HG02852 (cell line): ENCODE measurements at regions not wholly inside any gene's neighbourhood (a gene's known extent, or its start where the extent isn't known, plus 50 kb on each side); places are given as distances from the start of the nearest gene placed in this dataset.

Experiments used
- ATAC-seq: cut with Tn5 transposase; IDR thresholded peaks from one replicate; pipeline ENCODE4 v1.9.1; 2021; ENCODE audit warnings: mild to moderate bottlenecking, moderate library complexity; ENCODE audit not compliant: unreplicated experiment

DNA sequence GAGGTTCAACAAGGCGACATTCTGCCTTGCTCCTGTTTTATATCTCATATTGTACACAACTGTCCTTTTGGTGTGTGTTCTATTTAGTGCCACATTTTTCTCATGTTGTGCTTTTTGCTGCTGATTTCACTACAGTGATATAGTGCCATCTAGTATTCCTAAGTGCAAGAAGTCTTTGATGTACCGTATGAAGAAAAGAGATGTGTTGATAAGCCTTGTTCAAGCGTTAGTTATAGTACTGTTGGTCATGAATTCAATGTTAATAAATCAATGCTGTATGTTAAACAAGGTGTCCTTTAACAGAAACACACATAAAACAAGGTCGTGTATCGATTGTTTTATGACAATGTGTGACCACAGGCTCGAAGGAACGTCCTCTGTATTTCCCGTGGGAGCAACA lies 939.4 kb downstream of the GATA3 start:
- ATAC-seq = no peak

DNA sequence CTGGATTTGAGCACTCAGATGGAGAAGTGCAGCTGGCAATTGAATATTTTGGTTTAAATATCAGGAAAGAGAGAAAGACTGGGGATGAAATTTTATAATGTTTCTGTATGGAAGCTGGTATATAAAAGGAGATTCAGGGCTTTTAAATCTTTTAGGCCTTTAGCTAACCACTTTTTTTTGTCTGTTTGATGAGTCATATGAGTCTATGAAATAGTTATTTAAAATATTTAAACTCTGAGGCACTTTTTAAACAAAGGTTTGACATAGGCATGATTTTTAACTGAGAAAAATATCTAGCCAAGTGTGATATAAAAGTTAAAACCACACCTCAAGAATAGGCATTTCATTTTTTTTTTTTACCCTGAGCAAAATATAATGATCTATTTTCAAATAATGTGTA lies 944.3 kb downstream of the GATA3 start:
- ATAC-seq = no peak

- ATAC-seq = no peak
Observed at GRCh38 chr10:9003122-9003521, 948.6 kb downstream of the GATA3 start.

- no peak for ATAC-seq
Observed at GRCh38 chr10:9004736-9005135, 950.2 kb downstream of the GATA3 start.

DNA sequence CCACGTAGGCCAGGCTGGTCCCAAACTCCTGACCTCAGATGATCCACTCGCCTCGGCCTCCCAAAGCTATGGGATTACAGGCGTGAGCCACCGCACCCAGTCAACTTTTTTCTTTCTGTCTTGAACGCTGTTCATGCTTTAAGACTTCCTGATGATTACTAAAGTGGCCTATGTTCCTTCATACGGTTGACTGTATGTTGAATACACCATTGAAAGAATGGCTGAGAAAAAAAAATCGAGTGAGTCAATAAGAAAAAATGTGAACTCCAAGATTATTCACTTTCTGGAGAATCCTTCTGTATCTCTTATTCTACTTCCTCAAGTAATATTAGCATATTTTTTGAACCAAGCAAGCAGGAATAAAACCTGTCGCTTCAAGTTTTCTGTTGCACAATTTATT lies 955.0 kb downstream of the GATA3 start:
- no peak for ATAC-seq

GRCh38 chr10:9010093-9010492 lies 955.6 kb downstream of the GATA3 start:
- no peak for ATAC-seq

GRCh38 chr10:9010931-9011670 lies 956.6 kb downstream of the GATA3 start:
- ATAC-seq = no peak

DNA sequence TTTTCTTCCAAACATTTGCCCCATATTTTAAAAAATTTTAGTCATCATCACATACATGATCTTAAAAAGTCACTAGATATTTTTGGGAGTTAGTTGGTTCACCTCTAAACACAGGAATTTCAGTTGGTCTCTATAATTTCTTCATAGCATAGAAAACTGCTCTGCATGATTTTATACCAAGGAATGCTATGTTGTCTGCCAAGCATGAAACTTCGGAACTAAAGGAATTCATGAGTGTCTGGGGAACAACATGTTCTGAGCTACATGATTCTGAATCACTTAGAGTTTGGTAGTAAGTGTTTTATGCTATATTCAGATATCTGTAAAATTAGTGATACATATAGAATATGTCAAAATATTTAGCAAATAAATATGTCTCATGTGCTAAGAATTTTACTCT lies 957.8 kb downstream of the GATA3 start:
- no peak for ATAC-seq

- ATAC-seq = no peak
Observed at GRCh38 chr10:9015005-9015404, 960.5 kb downstream of the GATA3 start.

- no peak for ATAC-seq
Observed at GRCh38 chr10:9015447-9015846, 961.0 kb downstream of the GATA3 start.

DNA sequence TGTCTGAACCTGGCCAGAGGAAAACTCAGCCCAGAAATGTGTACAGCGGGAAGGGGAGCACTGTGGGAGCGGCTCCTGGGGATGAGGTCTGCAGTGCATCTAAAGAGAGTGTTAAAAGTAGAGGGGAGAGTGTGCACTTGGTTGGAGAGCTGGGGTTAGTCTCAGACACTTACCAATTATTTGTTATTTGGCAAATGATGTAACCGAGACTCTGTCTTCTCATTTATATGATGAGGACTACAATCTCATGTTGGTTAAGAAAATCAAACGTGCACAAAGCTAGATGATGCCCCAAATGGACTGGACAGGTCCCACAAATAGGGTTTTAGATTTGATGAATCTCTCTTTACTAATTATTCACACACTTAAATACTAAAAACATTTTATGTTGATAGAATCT lies 962.4 kb downstream of the GATA3 start:
- ATAC-seq = no peak

- no peak for ATAC-seq
Observed at GRCh38 chr10:9018195-9019173, 964.0 kb downstream of the GATA3 start.

GRCh38 chr10:9023206-9023605 lies 968.7 kb downstream of the GATA3 start:
- no peak for ATAC-seq

- ATAC-seq = no peak
Observed at GRCh38 chr10:9024210-9024609, 969.7 kb downstream of the GATA3 start.

GRCh38 chr10:9028231-9028630 lies 973.7 kb downstream of the GATA3 start:
- no peak for ATAC-seq

GRCh38 chr10:9035355-9035754 lies 980.9 kb downstream of the GATA3 start:
- no peak for ATAC-seq

- no peak for ATAC-seq
Observed at GRCh38 chr10:9036711-9037204, 982.3 kb downstream of the GATA3 start.

GRCh38 chr10:9038146-9038714 lies 983.7 kb downstream of the GATA3 start:
- no peak for ATAC-seq

DNA sequence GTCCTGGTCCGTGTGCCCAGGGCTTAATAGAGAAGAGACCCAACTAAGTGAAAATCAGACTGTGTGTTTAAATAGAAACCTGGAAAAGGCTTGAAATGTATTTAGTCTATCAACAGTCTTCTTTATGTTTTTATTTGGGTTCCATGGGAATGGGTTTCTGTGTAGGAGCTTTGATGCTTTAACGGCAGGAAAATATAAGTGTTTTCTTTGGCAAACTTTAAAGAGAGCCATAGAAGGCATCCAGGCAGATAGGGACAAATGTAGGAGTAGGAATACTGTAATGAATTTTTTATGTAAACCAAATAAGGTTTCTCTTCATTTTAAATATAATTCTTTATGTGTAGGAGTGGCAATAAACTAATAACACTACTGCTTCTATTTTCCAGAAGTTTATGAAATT lies 989.0 kb downstream of the GATA3 start:
- ATAC-seq = no peak

GRCh38 chr10:9045311-9045710 lies 990.8 kb downstream of the GATA3 start:
- ATAC-seq = no peak

DNA sequence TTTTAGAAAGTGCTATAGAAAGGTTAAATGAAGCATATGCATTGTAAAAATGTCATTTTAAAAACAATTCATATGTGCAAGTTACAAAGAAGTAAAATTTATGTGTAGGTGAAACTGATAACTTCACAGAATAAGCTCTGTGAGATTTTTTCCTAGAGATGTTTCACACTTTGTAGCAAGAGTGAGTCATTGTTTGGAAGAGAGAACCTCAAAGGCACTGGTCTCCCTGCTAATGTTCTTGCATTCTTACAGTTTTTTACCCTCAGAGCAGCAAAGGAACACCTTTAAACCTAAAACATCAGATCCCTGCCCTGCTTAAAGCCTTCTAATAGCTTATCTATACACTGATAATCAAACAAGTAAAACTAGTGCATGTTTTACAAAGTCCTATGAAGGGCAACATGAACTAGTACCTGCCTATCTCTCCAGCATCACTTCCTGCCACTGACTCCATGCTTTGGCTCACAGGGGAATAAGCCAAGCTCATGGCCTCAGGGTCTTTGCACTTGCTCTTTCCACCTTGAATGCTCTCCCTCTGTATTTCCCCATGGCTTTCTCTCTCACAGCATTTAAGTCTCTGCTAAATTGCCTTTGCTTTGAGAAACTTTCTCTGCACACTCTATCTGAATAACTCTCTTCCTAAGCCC lies 997.0 kb downstream of the GATA3 start:
- ATAC-seq = no peak
